Neural cell (in vitro differentiated cells): ENCODE measurements at regions not wholly inside any gene's neighbourhood (a gene's known extent, or its start where the extent isn't known, plus 50 kb on each side); places are given as distances from the start of the nearest gene placed in this dataset.

Experiments
- H2AFZ ChIP-seq: fragments of 200-600, 300-800 bp; sonication (generic), shearing (Covaris generic); 2 replicates; pipeline ENCODE4 v1.6.0; 2014; ENCODE audit warnings: low read depth, mild to moderate bottlenecking, antibody characterized with exemption, low read length, moderate library complexity
- H3F3A ChIP-seq: fragments of 200-600 bp; shearing (Covaris generic); 2 replicates; pipeline ENCODE4 v1.6.1; 2016; ENCODE audit warnings: mild to moderate bottlenecking, moderate library complexity, mixed read lengths, antibody characterized with exemption, low read length; ENCODE audit not compliant: insufficient read depth, poor library complexity, severe bottlenecking
- H3K27ac ChIP-seq: fragments of 200-600, 300-800 bp; sonication (generic), shearing (Covaris generic); 2 replicates; pipeline ENCODE4 v1.5.1; 2014; ENCODE audit warnings: mild to moderate bottlenecking, low read length, moderate library complexity
- H3K27me3 ChIP-seq: fragments of 300-800, 200-600 bp; sonication (generic), shearing (Covaris generic); 2 replicates; pipeline ENCODE4 v1.6.0; 2014; ENCODE audit warnings: mild to moderate bottlenecking, low read depth, low read length, moderate library complexity; ENCODE audit not compliant: insufficient read depth
- H3K36me3 ChIP-seq: fragments of 300-800, 200-600 bp; sonication (generic), shearing (Covaris generic); 2 replicates; pipeline ENCODE4 v1.5.1; 2014; ENCODE audit warnings: mild to moderate bottlenecking, antibody characterized with exemption, low read length, moderate library complexity; ENCODE audit not compliant: insufficient read depth
- H3K4me2 ChIP-seq: fragments of 300-800, 200-600 bp; sonication (generic), shearing (Covaris generic); 2 replicates; pipeline ENCODE4 v1.6.0; 2014; ENCODE audit warnings: mild to moderate bottlenecking, low read length
- H3K4me3 ChIP-seq: fragments of 300-800, 200-600 bp; sonication (generic), shearing (Covaris generic); 2 replicates; pipeline ENCODE4 v1.5.1; 2014; ENCODE audit warnings: mild to moderate bottlenecking, low read length, moderate library complexity
- H3K79me2 ChIP-seq: fragments of 200-600 bp; shearing (Covaris generic); replicated peaks from 2 replicates; pipeline ENCODE4 v1.6.0; 2014; ENCODE audit warnings: mild to moderate bottlenecking, low read length, moderate library complexity; ENCODE audit not compliant: insufficient read depth
- H3K9ac ChIP-seq: fragments of 300-800, 200-600 bp; sonication (generic), shearing (Covaris generic); 2 replicates; pipeline ENCODE4 v1.6.1; 2016; ENCODE audit warnings: mild to moderate bottlenecking, low read length, mixed read lengths
- H3K9me2 ChIP-seq: fragments of 200-600 bp; shearing (Covaris generic); 2 replicates; pipeline ENCODE4 v1.6.1; 2016; ENCODE audit warnings: mild to moderate bottlenecking, low read length, mixed read lengths; ENCODE audit not compliant: insufficient read depth
- H3K9me3 ChIP-seq: fragments of 200-600, 300-800 bp; sonication (generic), shearing (Covaris generic); 2 replicates; pipeline ENCODE4 v1.6.1; 2016; ENCODE audit warnings: mild to moderate bottlenecking, mixed run types, low read length, moderate library complexity, mixed read lengths
- H4K20me1 ChIP-seq: fragments of 200-600 bp; shearing (Covaris generic); 2 replicates; pipeline ENCODE4 v1.6.1; 2016; ENCODE audit warnings: mild to moderate bottlenecking, mixed run types; ENCODE audit not compliant: insufficient read depth
- EP300 ChIP-seq: fragments of 450-650 bp; conservative IDR thresholded peaks from 2 replicates; pipeline ENCODE4 v1.6.1; 2014; ENCODE audit warnings: antibody characterized with exemption, mild to moderate bottlenecking, moderate library complexity; ENCODE audit not compliant: poor library complexity, severe bottlenecking
- EZH2 ChIP-seq: fragments of 200-600, 300-800 bp; shearing (Covaris generic), sonication (generic); IDR thresholded peaks from 2 replicates; pipeline ENCODE4 v1.6.1; 2014; ENCODE audit warnings: antibody characterized with exemption, low read length, borderline replicate concordance, mild to moderate bottlenecking; ENCODE audit not compliant: insufficient read depth, poor library complexity, severe bottlenecking
- MXI1 ChIP-seq: fragments of 450-650 bp; conservative IDR thresholded peaks from 2 replicates; pipeline ENCODE4 v1.6.1; 2014; ENCODE audit warnings: antibody characterized with exemption, mild to moderate bottlenecking; ENCODE audit not compliant: poor library complexity, severe bottlenecking
- POLR2AphosphoS5 ChIP-seq: IDR thresholded peaks from 2 replicates; pipeline ENCODE4 v1.6.1; 2012
- RAD21 ChIP-seq: fragments of 450-650 bp; conservative IDR thresholded peaks from 2 replicates; pipeline ENCODE4 v1.6.1; 2014; ENCODE audit warnings: antibody characterized with exemption, mild to moderate bottlenecking, moderate library complexity
- SMC3 ChIP-seq: fragments of 450-650 bp; conservative IDR thresholded peaks from 2 replicates; pipeline ENCODE4 v1.6.1; 2014; ENCODE audit warnings: antibody characterized with exemption, mild to moderate bottlenecking, moderate library complexity; ENCODE audit not compliant: poor library complexity
- TAF1 ChIP-seq: IDR thresholded peaks from 2 replicates; pipeline ENCODE4 v1.6.1; 2012; ENCODE audit warnings: low read depth
- TF ChIP-seq, protein P1 (sequence below): IDR thresholded peaks from 2 replicates; pipeline ENCODE4 v1.6.1; 2012; ENCODE audit warnings: borderline replicate concordance
- TF ChIP-seq, protein P2 (sequence below): fragments of 450-650 bp; IDR thresholded peaks from 2 replicates; pipeline ENCODE4 v1.5.1; 2014; ENCODE audit warnings: antibody characterized with exemption, mild to moderate bottlenecking, moderate library complexity; ENCODE audit not compliant: poor library complexity, severe bottlenecking

DNA sequence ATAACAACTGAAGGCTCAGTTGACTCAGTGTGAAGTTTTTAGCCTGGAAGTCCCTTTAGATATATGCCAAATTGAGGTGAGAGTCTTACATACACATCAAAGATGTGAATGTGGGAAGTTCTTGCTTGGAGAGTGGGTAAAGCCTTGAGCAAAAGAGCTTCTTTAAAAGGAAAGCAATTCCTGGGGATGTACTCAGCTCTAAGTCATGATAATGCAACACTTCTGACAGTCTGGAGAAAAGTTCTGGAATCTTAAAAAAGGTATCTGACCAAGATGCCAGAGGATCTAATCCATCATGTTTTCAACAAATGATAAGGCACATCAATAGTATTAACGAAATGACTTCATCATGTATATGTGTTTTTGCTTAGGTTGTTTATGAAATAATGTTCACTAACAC lies 351.2 kb downstream of the CDH19 start:
- no peaks in the 10 kb centered on the region for H3F3A ChIP-seq
- H3K27me3 ChIP-seq: no peaks in the 10 kb centered on the region
- H3K4me3 ChIP-seq: no peak overlapping the region
- H3K9me3 ChIP-seq: no peaks in the 10 kb centered on the region
- H3K36me3 ChIP-seq: no peaks in the 10 kb centered on the region
- no peaks in the 10 kb centered on the region for H4K20me1 ChIP-seq
- H3K4me2 ChIP-seq: no peak overlapping the region
- no peak overlapping the region for H3K27ac ChIP-seq
- TF ChIP-seq, protein P1, sequence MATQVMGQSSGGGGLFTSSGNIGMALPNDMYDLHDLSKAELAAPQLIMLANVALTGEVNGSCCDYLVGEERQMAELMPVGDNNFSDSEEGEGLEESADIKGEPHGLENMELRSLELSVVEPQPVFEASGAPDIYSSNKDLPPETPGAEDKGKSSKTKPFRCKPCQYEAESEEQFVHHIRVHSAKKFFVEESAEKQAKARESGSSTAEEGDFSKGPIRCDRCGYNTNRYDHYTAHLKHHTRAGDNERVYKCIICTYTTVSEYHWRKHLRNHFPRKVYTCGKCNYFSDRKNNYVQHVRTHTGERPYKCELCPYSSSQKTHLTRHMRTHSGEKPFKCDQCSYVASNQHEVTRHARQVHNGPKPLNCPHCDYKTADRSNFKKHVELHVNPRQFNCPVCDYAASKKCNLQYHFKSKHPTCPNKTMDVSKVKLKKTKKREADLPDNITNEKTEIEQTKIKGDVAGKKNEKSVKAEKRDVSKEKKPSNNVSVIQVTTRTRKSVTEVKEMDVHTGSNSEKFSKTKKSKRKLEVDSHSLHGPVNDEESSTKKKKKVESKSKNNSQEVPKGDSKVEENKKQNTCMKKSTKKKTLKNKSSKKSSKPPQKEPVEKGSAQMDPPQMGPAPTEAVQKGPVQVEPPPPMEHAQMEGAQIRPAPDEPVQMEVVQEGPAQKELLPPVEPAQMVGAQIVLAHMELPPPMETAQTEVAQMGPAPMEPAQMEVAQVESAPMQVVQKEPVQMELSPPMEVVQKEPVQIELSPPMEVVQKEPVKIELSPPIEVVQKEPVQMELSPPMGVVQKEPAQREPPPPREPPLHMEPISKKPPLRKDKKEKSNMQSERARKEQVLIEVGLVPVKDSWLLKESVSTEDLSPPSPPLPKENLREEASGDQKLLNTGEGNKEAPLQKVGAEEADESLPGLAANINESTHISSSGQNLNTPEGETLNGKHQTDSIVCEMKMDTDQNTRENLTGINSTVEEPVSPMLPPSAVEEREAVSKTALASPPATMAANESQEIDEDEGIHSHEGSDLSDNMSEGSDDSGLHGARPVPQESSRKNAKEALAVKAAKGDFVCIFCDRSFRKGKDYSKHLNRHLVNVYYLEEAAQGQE: no peak
- TF ChIP-seq TAF1 (no peak), RAD21 (no peak), EP300 (no peak), MXI1 (no peak), SMC3 (no peak)
- TF ChIP-seq, protein P2, sequence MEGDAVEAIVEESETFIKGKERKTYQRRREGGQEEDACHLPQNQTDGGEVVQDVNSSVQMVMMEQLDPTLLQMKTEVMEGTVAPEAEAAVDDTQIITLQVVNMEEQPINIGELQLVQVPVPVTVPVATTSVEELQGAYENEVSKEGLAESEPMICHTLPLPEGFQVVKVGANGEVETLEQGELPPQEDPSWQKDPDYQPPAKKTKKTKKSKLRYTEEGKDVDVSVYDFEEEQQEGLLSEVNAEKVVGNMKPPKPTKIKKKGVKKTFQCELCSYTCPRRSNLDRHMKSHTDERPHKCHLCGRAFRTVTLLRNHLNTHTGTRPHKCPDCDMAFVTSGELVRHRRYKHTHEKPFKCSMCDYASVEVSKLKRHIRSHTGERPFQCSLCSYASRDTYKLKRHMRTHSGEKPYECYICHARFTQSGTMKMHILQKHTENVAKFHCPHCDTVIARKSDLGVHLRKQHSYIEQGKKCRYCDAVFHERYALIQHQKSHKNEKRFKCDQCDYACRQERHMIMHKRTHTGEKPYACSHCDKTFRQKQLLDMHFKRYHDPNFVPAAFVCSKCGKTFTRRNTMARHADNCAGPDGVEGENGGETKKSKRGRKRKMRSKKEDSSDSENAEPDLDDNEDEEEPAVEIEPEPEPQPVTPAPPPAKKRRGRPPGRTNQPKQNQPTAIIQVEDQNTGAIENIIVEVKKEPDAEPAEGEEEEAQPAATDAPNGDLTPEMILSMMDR: no peak
- H3K79me2 ChIP-seq: no peaks in the 10 kb centered on the region
- no peak overlapping the region for H3K9ac ChIP-seq
- H2AFZ ChIP-seq: no peak overlapping the region
- no peaks in the 10 kb centered on the region for H3K9me2 ChIP-seq

DNA sequence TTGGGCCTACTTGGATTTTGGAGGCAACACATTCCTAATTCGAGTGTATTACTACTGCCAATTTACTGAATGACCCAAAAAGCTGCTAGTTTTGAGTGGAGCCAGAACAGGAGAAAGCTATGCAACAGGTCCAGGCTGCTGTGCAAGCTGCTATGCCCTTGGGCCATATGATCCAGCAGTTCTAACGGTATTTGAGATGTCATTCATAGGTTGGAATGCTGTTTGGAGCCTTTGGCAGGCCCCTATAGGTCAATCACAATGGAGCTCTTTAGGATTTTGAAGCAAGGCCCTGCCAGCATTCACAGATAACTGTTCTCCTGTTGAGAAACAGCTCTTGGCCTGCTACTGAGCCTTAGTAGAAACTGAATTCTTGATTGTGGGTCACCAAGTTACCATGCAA lies 368.7 kb downstream of the CDH19 start:
- no peaks in the 10 kb centered on the region for H3K9me2 ChIP-seq
- no peaks in the 10 kb centered on the region for H3K9me3 ChIP-seq
- no peaks in the 10 kb centered on the region for H4K20me1 ChIP-seq
- TF ChIP-seq EP300 (no peak), EZH2 (no peak), MXI1 (no peak), RAD21 (no peak), POLR2AphosphoS5 (no peak), TAF1 (no peak), SMC3 (no peak)
- TF ChIP-seq, protein P2: no peak
- TF ChIP-seq, protein P1: no peak
- H3K27me3 ChIP-seq: no peaks in the 10 kb centered on the region
- no peak overlapping the region for H3K27ac ChIP-seq
- no peak overlapping the region for H3K9ac ChIP-seq
- no peaks in the 10 kb centered on the region for H3F3A ChIP-seq
- no peak overlapping the region for H3K4me3 ChIP-seq
- no peaks in the 10 kb centered on the region for H3K36me3 ChIP-seq
- no peak overlapping the region for H2AFZ ChIP-seq
- H3K4me2 ChIP-seq: no peak overlapping the region
- H3K79me2 ChIP-seq: no peaks in the 10 kb centered on the region
